ENCODE measurements at regions not wholly inside any gene's neighbourhood (a gene's known extent, or its start where the extent isn't known, plus 50 kb on each side); places are given as distances from the start of the nearest gene placed in this dataset.
"Not testable (repeated sequence)": the region's sequence is repeated elsewhere in the genome, so short reads cannot be mapped to it uniquely, and the experiment has no call there.

DNA sequence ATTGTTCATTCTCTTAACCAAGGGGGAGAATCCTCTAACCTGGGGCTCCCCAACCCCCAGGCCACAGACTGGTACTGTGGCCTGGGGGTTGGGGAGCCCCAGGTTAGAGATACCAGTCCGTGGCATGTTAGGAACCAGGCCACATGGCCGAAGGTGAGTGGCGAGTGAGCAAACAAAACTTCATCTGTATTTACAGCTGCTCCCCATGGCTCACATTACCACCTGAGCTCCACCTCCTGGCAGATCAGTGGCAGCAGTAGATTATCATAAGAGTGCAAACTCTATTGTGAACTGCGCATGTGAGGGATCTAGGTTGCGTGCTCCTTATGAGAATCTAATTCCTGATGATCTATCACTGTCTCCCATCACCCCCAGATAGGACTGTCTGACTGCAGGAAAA lies 957.2 kb upstream of the PRKX start:
- FAIRE-seq = no peak

- no peak for FAIRE-seq
These were observed 955.5 kb upstream of the PRKX start for GRCh38 chrX:4668802-4669536.

GRCh38 chrX:4663085-4663484 lies 949.6 kb upstream of the PRKX start:
- FAIRE-seq = no peak

GRCh38 chrX:4661771-4662170 lies 948.3 kb upstream of the PRKX start:
- no peak for FAIRE-seq

DNA sequence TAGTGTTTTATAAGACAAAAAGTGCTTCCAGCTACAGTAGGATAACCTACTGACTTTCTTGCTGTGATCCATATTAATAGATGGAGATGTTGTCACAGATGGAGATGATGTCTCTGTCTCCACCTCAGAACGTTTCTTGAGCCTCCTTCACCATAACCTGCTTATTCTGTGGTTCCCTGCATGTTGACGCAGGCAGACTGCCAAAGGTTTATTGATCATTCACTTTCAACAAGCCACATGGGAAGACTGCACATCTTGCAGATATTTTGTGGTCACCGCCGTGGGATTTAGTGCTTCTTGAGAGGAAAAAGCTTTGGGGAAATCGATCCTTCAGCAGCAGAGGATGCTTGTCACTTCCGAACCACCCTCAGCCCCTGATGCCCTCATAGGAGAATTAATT lies 943.0 kb upstream of the PRKX start:
- FAIRE-seq = no peak

GRCh38 chrX:4655743-4656142 lies 942.3 kb upstream of the PRKX start:
- no peak for FAIRE-seq

- no peak for FAIRE-seq
These were observed 928.7 kb upstream of the PRKX start for GRCh38 chrX:4642114-4642513.

DNA sequence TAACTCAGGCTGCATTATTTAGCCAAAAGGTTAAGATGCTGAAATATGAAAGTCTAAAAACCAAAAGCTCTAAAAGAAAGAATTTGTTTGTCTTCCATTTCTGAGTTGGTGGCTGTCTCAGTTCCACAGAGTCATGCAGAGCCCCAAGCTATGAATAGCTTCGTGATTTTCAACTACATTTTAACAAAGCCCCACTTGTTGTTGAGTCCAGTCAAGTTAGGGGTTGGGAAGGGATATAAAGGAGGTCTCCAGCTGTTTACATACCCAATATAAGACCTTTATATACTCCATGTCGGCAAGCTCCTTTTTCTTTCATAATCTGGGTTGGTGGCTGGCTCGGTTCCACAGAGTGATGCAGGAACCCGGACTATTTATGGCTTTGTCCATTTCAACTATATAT lies 924.6 kb upstream of the PRKX start:
- FAIRE-seq = no peak

- no peak for FAIRE-seq
These were observed 914.0 kb upstream of the PRKX start for GRCh38 chrX:4627414-4627813.

- no peak for FAIRE-seq
These were observed 909.2 kb upstream of the PRKX start for GRCh38 chrX:4622486-4623167.

GRCh38 chrX:4613651-4614050 lies 900.2 kb upstream of the PRKX start:
- FAIRE-seq = not testable (repeated sequence)

DNA sequence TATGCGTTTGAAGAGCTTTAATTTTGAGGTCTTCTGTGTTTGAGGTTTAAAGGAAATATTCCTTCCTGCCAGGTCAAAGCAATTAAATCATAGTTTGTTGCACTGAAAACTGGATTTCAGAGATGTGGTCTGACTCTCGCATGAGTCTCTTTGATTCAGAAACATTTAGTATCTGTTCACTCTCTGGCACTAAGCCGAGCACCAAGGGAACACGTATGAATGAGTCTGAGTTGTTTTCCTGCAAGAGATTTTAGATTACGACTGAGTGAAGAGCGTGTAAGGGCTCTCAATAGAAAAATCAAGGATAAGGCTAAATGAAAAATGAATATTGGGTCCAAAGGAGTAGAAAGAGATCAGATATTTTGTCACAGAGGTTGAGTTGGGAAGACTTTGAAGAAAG lies 875.4 kb upstream of the PRKX start:
- FAIRE-seq = no peak

DNA sequence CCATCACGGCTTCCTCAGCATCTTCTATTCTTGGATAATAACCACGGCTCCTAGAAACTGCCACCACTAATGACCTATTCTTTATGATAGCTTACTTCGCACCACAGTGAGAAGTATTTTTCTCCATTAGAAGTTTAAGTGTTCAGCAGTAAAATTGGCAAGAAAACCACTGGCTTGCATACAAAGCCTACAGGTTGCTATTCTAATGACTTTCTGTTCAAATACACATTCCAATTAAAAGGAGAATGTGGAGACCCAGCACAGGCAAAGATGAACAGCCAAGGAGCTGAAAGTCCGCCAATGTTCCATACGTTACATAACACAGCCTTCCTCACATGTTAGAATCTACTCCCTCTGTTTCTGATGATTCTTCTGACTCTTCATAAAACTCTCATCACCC lies 875.0 kb upstream of the PRKX start:
- FAIRE-seq = no peak

DNA sequence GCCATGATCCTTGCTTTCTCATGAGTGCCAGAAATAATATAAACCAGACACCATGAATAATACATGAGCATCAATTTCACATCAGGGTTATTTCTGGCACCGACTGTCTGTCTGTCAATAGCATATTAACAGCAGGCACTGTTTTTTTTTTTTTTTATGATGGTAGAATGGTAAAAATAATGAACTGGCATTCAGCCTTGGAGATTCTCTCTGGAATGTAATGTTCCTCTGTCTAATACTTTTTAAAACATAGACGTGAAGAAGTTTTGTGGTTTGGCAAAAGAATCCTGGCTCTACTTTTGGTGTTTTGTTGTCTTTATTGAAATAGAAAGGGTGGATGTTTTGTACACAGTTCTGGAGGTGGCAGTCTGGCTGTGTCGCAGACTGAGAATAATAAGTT lies 874.6 kb upstream of the PRKX start:
- FAIRE-seq = no peak

- FAIRE-seq = no peak
These were observed 866.5 kb upstream of the PRKX start for GRCh38 chrX:4579999-4580398.

DNA sequence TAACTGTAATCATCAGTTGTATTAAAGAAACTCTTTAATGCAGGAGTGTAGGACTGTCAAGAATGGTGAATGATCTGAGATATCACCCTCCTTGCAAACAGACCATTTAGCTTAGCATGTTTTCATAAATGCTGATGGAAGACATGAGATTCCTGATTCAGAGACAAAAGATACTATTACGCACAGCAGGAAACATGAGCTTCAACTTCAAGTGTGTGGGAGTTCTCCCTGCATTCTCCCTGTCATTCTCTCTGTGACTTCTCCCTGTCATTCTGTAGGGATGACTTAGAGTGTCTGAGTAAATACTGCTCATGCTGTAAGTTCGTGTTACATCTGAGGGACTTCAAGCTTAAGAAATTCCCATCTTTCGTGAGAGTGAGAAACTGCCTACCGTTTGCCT lies 866.0 kb upstream of the PRKX start:
- no peak for FAIRE-seq

GRCh38 chrX:4572691-4573090 lies 859.2 kb upstream of the PRKX start:
- FAIRE-seq = no peak

DNA sequence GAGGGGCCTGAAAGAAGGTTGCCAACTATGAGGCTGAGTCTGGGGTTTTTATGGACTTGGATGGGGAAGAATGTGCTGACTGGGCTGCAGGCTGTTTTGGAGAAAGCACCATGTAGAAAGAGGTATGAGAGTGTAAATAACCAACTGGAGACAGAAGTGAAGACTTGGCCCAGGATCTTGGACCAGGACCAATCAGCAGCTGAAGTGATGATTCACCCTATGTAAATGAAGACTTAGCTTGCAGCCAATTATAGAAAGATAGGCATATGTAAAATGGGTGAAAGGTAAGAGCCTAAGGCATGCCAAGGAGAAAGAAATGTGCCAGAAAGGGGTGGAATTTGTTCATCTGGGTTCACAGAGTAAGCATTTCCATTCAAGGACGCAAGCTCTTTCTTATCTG lies 856.7 kb upstream of the PRKX start:
- no peak for FAIRE-seq

DNA sequence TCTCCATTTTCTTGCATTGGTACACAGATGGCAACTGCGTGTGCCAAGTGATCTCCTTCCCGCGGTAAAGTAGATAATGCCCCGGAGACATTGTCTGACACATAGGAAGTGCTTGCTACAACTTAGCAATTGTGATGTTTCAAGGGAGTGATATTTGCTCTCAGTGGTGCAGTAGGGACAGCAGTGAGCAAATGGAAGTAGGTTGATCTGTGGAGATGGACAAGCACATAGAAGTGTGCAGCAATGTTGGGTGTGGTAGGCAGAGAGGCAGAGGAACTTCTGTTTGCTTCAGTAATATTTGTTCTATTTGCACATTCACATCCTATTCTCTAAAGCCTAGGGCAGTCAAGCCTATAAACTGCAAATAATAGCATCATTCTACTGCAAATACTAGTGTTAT lies 846.7 kb upstream of the PRKX start:
- FAIRE-seq = no peak

DNA sequence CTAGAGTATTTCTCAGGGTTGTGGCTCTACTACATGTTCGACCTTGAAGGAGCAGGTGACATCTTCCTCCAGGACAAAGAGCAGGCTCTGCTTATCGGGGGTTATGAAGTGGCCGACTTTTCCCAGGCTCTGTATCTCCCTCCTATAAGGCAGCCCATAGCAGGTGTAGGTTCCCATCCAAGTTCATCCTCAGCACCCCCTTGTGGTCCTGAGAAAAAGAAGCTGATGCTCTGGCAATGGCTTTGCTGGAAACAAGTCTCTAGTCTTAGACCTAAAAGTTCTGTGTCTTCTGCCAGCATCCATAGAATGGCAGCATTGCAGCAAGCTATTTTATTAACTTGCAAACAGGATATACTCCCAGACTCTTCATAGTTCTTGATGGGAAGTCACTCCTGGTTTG lies 836.6 kb upstream of the PRKX start:
- no peak for FAIRE-seq

DNA sequence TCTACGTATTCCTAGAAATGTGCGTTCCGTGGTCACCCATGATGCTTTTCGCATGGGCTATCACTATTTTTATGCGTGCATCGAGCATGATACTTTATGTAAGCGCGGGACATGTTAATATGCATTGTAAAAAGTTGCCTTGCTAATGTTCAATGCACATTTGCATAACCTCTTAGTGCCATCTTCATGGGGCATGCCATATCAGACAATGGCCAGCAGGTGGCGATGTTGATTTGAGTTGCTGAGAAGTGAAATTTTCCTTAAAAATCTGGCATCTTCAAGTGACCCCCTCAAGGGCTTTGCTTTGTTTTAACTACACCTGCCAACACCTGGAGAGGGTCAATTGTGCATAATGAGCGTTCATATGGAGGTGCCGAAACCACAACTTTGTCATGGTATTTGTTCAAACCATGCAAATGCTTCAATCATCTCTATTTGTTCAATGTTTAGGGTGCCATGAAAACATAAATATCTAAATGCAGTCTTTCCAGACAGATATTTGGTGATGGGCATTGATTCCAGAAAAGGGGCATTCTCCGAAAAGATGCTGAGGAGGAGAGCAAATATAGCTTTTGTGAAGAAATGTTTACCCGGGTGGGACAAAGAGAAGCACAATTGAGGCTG lies 833.9 kb upstream of the PRKX start:
- FAIRE-seq = no peak

DNA sequence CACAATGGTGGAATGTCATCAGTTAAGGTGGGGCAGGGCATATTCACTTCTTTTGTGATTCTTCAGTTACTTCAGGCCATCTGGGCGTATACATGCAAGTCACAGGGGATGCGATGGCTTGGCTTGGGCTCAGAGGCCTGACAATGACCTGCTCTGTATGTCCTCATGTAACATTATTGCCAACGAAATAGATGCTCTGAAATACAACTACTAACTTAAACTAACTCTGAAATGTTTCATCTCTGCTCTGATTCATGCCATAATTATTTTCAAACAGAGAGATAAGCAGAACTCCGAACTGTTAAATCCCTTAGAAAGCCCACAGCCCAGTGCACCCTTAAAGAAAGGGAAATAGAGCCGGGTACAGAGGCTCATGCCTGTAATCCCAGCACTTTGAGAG lies 832.7 kb upstream of the PRKX start:
- not testable (repeated sequence) for FAIRE-seq

- FAIRE-seq = no peak
These were observed 814.8 kb upstream of the PRKX start for GRCh38 chrX:4528247-4528646.

DNA sequence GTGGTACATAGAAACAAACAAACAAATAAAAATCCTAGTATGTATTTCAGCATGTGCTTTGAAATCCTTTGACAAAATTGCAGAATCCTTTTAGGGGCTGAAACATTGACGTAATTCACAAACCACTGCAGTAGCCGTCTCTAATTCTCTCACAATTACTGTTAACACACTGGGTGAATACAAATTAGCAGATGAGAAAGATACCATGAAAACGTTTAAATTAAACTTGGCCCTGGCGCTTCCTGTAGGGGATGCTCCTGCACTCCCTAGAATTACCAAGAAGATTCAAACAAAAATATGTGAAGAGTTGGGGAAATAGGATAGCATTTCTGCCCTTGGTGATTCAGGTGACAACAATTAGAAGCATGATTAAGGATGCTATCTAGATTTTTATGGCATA lies 772.5 kb upstream of the PRKX start:
- FAIRE-seq = no peak

DNA sequence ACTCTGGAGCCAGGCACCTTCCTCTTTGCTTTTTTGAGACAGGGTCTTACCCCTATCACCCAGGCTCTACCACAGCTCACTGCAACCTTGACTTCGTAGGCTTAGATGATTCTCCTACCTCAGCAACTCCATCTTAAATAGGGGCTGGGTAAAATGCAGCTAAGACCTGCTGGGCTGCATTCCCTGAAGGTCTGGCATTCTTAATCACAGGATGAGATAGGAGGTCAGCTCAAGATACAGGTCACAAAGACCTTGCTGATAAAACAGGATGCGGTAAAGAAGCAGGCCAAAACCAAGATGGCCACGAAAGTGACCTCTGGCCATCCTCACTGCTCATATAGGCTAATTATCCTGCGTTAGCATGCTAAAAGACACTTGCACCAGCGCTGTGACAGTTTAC lies 770.8 kb upstream of the PRKX start:
- FAIRE-seq = no peak

Data from G401.6 (cell line).